Adrenal gland (tissue), 9 donors: ENCODE measurements at regions not wholly inside any gene's neighbourhood (a gene's known extent, or its start where the extent isn't known, plus 50 kb on each side); places are given as distances from the start of the nearest gene placed in this dataset.

Source experiments
- DNase-seq, 7 donors: peaks; one replicate each; pipeline ENCODE4 v3.0.0-alpha.2; 2019 to 2020
- H3K27ac ChIP-seq, 5 donors: fragments of 200-600 bp; sonication (generic) in 4 of 5; 1 replicate in 3 of 5; 2 replicates in 2 of 5; pipeline versions ENCODE4 v1.5.1 to v1.8.0; 2016 to 2020; ENCODE audit warnings: mild to moderate bottlenecking in 1 of 5
- H3K27me3 ChIP-seq: fragments of 200-600 bp; 2 replicates; pipeline ENCODE4 v1.8.0; 2021
- H3K36me3 ChIP-seq, 2 donors: fragments of 200-600 bp; replicated peaks in 1 of 2; 1 replicate in 1 of 2; 2 replicates in 1 of 2; pipeline versions ENCODE4 v1.5.1 to v1.8.0; 2018 to 2022
- H3K4me1 ChIP-seq, 2 donors: fragments of 200-600 bp; replicated peaks in 1 of 2; 1 replicate in 1 of 2; 2 replicates in 1 of 2; pipeline versions ENCODE4 v1.5.1 to v1.8.0; 2018 to 2021
- H3K4me3 ChIP-seq, 4 donors: fragments of 200-600 bp; sonication (generic) in 3 of 4; one replicate each; pipeline ENCODE4 v1.5.1; 2016 to 2018
- H3K9me3 ChIP-seq, 3 donors: fragments of 200-600 bp; sonication (generic) in 1 of 3; replicated peaks in 1 of 3; 1 replicate in 2 of 3; 2 replicates in 1 of 3; pipeline versions ENCODE4 v1.5.1 to v1.8.0; 2016 to 2021
- POLR2A ChIP-seq, 2 donors: fragments of 450-650 bp; IDR thresholded peaks; one replicate each; pipeline ENCODE4 v1.6.1; 2017; ENCODE audit warnings: antibody characterized with exemption in 2 of 2, mild to moderate bottlenecking in 2 of 2, moderate library complexity in 1 of 2
- WGBS, 4 donors: extraction: QIAGEN DNeasy Blood & Tissue Kit in 2 of 4; methylation state at CpG; one replicate each; pipeline versions ENCODE4 v1.1.5 to v1.1.7; 2013 to 2017; 5-methylcytosine and 5-hydroxymethylcytosine counted together
- intact Hi-C, 2 donors: fragments of 100-400 bp; cut with DNase I; formaldehyde crosslinking; loops; one replicate each; pipeline versions ENCODE4 v1.14.1 to v1.15.0; 2022 to 2023
- TF ChIP-seq, protein P1 (sequence below), 6 experiments: fragments of 450-650 bp in 4 of 6; fragments of 200-600 bp in 2 of 6; sonication (generic) in 1 of 6; IDR thresholded peaks; 1 replicate in 5 of 6; 2 replicates in 1 of 6; pipeline versions ENCODE4 v1.5.1 to v1.8.0; 2016 to 2021; ENCODE audit warnings: antibody characterized with exemption in 6 of 6, mild to moderate bottlenecking in 2 of 6, moderate library complexity in 1 of 6
- donor health status: healthy with polysubstance abuse.
- donor health status: Bipolar disorder and iron deficiency.
- donor health status: DM: yes; HTN: yes; CAD: no.
- donor health status: DM: no; HTN: no; CAD: no.
- donor health status: DM: no; HTN: no; CAD: no.

DNA sequence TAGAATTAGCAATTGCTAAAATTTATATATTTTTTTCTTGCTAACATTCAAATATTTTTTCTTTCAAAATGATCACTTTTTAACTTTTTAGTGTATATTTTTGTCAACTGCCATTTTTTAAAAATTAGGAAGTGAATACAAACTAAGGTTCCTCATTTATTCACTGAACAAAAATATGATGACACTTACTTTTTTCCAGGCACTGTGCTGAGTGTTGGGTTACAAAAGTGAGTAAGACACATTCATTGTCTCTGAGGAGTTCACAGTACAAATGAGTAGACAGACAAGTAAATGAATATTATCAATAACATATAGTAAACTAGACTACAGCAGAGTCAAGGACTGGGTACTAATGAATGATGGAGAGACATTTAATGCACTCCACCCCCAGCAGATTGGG is 543.5 kb downstream of the PDHA2 start:
- no peak for TF ChIP-seq POLR2A (IDR thresholded peaks at IDR 0.05)
- TF ChIP-seq, protein P1, sequence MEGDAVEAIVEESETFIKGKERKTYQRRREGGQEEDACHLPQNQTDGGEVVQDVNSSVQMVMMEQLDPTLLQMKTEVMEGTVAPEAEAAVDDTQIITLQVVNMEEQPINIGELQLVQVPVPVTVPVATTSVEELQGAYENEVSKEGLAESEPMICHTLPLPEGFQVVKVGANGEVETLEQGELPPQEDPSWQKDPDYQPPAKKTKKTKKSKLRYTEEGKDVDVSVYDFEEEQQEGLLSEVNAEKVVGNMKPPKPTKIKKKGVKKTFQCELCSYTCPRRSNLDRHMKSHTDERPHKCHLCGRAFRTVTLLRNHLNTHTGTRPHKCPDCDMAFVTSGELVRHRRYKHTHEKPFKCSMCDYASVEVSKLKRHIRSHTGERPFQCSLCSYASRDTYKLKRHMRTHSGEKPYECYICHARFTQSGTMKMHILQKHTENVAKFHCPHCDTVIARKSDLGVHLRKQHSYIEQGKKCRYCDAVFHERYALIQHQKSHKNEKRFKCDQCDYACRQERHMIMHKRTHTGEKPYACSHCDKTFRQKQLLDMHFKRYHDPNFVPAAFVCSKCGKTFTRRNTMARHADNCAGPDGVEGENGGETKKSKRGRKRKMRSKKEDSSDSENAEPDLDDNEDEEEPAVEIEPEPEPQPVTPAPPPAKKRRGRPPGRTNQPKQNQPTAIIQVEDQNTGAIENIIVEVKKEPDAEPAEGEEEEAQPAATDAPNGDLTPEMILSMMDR (IDR thresholded peaks at IDR 0.05) = no peak
- H3K36me3 ChIP-seq = no peaks in the 10 kb centered on the region
- H3K4me1 ChIP-seq = no peaks in the 10 kb centered on the region
- no peak for DNase-seq
- intact Hi-C loops = no loop called here
- peaks cover 0 to 5% (median 0%) of the 10 kb centered on the region in 3 donors for H3K9me3 ChIP-seq
- no peak overlapping the region for H3K27ac ChIP-seq
- no peak overlapping the region for H3K4me3 ChIP-seq
- H3K27me3 ChIP-seq = no peaks in the 10 kb centered on the region

DNA sequence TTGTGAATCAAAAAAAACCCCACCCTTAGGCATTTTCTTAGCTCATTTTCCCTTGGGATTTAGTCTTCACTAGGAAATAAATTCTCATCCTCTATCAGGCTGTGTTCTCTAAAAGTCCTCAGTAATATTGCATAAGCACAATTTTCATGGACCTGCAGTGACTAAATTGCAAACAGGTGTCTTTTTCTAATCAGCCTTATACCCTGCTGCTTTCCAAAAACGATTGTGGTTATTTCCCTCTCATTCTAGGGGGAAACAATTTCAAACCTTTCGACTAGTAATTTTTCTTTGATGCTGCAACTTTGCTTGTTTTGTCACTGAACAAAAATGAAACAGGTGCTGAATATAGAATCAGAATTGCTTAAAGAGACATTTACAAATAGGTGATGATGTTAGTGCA is 549.9 kb downstream of the PDHA2 start:
- Histone ChIP-seq H3K27ac (no peak overlapping the region), H3K27me3 (no peaks in the 10 kb centered on the region), H3K4me3 (no peak overlapping the region), H3K4me1 (no peaks in the 10 kb centered on the region), H3K9me3 (no peaks in the 10 kb centered on the region), H3K36me3 (no peaks in the 10 kb centered on the region)
- 45 to 58% (median 53%) methylated on average over 2 of the region's 2 CpGs for WGBS, 4 donors
- no peak for DNase-seq
- no peak for TF ChIP-seq POLR2A (IDR thresholded peaks at IDR 0.05)
- TF ChIP-seq, protein P1 (IDR thresholded peaks at IDR 0.05) = no peak
- intact Hi-C loops = no loop called here

DNA sequence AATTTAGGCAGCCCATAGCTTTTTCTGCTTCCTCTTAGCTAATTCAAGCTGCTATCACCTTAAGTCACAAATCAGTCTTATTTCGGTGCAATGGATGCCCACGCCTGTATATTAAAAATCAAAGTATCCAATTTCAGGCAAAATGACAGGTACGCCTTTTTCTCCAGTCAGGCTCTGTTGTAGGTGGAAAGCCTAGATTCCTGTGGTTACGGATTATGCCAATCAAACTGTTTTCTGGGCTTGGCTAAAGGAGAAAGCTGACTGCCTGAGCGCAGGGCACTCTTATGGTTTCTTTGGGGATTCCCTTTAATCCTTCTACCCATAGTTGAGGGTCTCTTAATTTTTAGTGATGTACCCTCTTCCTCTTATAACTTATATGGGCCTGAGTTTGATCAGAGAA is 550.5 kb downstream of the PDHA2 start:
- DNase-seq = no peak
- H3K9me3 ChIP-seq = no peaks in the 10 kb centered on the region
- TF ChIP-seq, protein P1 (IDR thresholded peaks at IDR 0.05) = no peak
- TF ChIP-seq POLR2A (IDR thresholded peaks at IDR 0.05) = no peak
- H3K4me1 ChIP-seq = no peaks in the 10 kb centered on the region
- 63 to 81% (median 73%) methylated on average over 5 of the region's 5 CpGs for WGBS, 4 donors
- no peak overlapping the region for H3K27ac ChIP-seq
- intact Hi-C loops = no loop called here
- no peaks in the 10 kb centered on the region for H3K27me3 ChIP-seq
- no peaks in the 10 kb centered on the region for H3K36me3 ChIP-seq
- H3K4me3 ChIP-seq = no peak overlapping the region

DNA sequence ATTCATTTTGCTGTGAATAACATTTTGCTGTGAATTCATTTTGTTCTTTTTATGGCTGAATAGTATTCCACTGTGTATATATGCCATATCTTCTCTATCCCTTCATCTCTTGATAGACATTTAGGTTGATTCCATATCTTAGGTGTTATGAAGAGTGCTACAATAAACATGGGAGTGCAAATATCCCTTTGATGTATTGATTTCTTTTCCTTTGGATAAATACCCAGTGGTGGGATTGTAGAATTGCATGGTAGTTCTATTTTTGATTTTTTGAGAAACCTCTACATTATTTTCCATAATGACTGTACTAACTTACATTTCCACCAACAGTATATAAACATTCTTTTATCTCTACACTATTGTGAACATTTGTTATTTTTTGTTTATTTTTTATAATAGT is 555.9 kb downstream of the PDHA2 start:
- intact Hi-C loops = no loop called here
- Histone ChIP-seq H3K4me1 (no peaks in the 10 kb centered on the region), H3K9me3 (no peaks in the 10 kb centered on the region), H3K36me3 (no peaks in the 10 kb centered on the region), H3K27ac (no peak overlapping the region), H3K4me3 (no peak overlapping the region), H3K27me3 (no peaks in the 10 kb centered on the region)
- no peak for DNase-seq
- TF ChIP-seq POLR2A (IDR thresholded peaks at IDR 0.05) = no peak
- TF ChIP-seq, protein P1 (IDR thresholded peaks at IDR 0.05) = no peak
